Hepatocyte (in vitro differentiated cells): ENCODE measurements at regions not wholly inside any gene's neighbourhood (a gene's known extent, or its start where the extent isn't known, plus 50 kb on each side); places are given as distances from the start of the nearest gene placed in this dataset.

Source experiments
- CTCF ChIP-seq: fragments of 200-600 bp; sonication (generic); IDR thresholded peaks from 2 replicates; pipeline ENCODE4 v1.5.1; 2016; ENCODE audit warnings: antibody characterized with exemption, mild to moderate bottlenecking; ENCODE audit not compliant: poor library complexity
- EZH2 ChIP-seq: fragments of 200-600 bp; sonication (generic); IDR thresholded peaks from 2 replicates; pipeline ENCODE4 v1.6.1; 2016; ENCODE audit warnings: antibody characterized with exemption, mild to moderate bottlenecking, borderline replicate concordance

- TF ChIP-seq CTCF (no peak), EZH2 (no peak)
Measured at GRCh38 chrX:46179748-46180147, 365.5 kb downstream of the ZNF674 start.
